WI38 (cell line): ENCODE measurements at regions not wholly inside any gene's neighbourhood (a gene's known extent, or its start where the extent isn't known, plus 50 kb on each side); places are given as distances from the start of the nearest gene placed in this dataset.

Experiments
- H3K4me3 ChIP-seq: 2 replicates; pipeline ENCODE4 v1.5.1; 2011; ENCODE audit warnings: low read depth, mild to moderate bottlenecking, control low read depth, low read length
- TF ChIP-seq, protein P1 (sequence below): IDR thresholded peaks from 2 replicates; pipeline ENCODE4 v1.5.1; 2012; ENCODE audit warnings: low read depth, mild to moderate bottlenecking, control low read depth, low read length

DNA sequence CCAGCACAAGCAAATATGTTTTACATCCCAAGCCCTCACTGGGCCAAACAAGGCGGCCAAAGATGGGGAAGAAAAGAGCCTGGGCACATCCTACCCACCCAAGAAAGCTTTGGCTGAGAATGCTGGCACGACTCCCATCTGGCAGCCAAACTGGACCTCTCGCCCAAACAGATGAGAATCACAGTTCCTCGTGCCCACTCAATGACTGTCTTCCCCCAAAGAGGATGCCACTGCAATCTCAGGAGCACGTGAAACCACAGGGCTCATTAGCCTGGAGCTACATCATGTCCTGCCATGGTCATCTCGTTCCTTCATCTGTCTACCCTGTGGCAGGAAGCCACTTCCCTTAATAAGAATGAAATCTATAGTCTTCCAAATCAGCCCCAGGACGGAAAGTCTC, 536.8 kb downstream of the BNC2 start:
- no peak overlapping the region for H3K4me3 ChIP-seq
- TF ChIP-seq, protein P1, sequence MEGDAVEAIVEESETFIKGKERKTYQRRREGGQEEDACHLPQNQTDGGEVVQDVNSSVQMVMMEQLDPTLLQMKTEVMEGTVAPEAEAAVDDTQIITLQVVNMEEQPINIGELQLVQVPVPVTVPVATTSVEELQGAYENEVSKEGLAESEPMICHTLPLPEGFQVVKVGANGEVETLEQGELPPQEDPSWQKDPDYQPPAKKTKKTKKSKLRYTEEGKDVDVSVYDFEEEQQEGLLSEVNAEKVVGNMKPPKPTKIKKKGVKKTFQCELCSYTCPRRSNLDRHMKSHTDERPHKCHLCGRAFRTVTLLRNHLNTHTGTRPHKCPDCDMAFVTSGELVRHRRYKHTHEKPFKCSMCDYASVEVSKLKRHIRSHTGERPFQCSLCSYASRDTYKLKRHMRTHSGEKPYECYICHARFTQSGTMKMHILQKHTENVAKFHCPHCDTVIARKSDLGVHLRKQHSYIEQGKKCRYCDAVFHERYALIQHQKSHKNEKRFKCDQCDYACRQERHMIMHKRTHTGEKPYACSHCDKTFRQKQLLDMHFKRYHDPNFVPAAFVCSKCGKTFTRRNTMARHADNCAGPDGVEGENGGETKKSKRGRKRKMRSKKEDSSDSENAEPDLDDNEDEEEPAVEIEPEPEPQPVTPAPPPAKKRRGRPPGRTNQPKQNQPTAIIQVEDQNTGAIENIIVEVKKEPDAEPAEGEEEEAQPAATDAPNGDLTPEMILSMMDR: no peak

DNA sequence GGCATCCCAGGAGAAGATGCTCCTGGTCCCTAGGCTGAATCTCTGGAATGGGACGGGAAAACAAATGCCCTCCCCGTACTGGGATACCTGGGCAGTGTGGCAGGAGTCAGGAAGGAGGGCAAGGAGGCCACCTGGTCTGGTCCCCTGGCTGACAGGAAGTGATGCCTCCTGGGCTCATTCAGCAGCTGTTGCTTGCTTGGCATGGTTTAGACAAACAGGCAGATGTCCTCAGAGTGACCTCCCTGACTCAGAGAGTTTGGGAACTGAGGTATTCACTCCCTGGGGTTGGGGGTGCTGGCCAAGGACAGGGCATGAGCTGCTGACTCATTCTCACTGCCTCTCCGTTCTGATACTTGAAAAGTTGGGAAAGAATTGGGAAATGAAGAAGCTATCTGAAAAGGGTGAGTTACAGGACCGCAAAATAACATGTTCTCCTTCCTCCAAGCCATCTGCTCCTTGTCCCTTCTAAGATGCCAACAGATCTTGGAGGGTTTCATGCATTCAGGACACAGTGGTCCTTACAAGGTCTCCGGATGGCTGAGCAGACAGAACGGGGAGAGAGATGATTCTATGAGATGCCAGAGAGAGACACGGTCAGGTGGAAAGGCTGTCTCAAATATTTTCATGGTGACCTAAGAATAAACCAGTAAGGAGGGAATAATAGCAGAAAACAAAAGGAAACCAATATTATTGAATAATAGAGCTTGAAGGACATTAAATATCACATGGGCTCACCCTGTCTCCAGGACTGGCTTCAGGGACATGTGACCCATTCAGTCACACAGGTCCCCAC, 534.5 kb downstream of the BNC2 start:
- TF ChIP-seq, protein P1: no peak

DNA sequence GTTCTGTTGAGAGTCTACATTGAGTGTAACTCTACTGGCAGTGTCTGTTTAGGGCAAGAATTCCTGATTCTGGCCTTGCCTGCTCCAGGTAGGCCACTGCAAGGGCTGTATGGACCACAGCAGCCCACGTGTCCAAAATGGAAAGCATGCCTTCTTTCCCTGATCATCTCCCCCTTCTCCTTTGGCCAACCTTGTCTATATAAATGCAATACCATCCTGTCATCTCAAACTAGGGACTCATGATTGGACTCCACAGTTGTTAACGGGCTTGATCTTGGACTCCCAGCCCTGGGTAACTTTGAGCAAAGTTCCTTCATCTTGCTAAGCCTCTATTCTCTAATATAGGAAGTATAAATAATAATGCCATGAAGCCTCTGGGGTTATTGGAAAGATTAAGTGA, 533.6 kb downstream of the BNC2 start:
- no peak overlapping the region for H3K4me3 ChIP-seq
- TF ChIP-seq, protein P1: no peak

More for the DNA sequence above, 534.5 kb downstream of the BNC2 start:
- H3K4me3 ChIP-seq: no peak overlapping the region

DNA sequence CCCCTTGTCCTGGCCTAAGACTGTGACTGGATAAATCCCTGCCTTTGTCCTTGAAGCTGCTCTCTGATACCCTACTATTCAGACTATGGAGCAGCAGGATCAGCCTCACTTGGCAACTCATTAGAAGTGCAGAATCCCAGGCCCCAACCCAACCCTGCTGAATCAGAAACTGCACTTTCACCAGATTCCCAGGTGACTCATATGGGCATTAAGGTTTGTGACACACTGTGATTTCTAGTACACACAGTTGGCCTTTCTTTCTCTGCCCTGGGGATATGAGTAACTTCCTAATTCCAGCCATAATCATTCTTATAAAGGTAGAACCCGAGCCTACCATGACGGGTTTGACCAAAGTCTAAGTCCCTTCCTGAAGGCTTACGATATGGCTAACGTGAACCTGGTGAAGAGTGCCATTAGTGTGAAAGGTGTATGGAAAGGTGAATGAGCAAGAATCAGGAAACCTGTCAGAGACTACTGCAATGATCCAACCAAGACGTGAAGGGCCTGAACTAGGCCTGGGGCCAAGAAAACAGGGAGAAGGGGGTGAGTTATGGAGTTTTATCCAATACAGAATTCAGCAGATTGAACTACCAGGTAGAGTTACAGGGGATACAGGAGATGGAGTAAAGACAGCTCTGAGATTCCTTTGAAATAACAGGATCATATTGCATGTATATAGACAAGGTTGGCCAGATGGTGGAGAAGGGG, 533.0 kb downstream of the BNC2 start:
- no peak overlapping the region for H3K4me3 ChIP-seq
- TF ChIP-seq, protein P1: no peak

DNA sequence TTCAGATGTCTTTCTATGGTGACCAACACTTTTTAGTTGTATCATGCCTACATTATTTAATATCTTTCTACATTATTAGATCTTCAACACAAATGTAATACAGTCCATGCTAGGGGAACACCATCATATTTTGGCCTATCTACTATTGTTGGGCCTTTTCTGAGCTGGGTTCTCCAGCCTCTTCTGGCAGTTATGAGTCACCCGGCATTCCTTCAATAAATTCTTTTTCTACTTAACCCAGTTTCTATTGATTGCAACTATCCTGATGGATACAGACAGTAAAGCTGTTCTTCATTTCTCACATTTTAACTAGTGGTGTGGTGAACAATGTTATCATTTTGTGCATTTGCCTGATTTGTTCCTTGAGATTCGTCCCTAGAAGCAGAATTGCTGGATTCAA, 529.3 kb downstream of the BNC2 start:
- TF ChIP-seq, protein P1: no peak
- no peak overlapping the region for H3K4me3 ChIP-seq

DNA sequence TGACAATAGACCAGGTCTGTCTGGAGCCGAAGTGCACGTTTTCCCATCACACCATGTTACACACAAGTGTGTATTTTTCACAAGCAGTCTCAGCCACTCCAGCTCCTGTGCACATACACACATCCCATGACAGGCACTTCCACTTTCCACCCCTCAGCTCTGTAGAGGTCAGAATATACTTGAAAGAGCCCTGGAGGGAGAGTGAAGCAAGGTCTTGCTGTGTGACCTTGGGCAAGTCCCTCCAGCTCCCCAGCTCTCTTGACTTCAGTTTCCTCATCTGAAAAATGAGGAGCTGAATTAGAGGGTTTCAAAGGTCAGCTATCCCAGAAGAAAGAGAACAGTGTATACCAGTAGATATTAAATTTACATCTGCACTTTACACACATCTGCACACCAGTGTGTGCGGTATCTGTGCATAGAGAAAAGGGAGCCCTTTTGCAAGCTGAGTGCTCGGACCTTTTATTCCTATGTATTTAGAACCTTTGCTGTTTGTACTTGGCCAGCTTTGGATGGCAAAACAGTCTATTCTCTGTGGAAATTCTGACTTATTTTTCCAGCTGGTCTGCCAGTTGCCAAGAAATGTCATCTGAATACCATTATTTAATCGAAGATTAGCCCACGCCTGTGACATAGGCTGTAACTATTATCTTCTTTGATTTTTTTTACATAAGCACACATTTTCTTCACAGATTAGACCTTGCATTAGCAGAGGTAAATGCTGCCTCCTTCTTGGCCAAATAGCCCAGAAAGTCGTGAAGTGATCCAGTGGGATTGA, 528.0 kb downstream of the BNC2 start:
- TF ChIP-seq, protein P1: no peak
- no peak overlapping the region for H3K4me3 ChIP-seq
